ENCODE measurements at regions not wholly inside any gene's neighbourhood (a gene's known extent, or its start where the extent isn't known, plus 50 kb on each side); places are given as distances from the start of the nearest gene placed in this dataset.

GRCh38 chr5:18195910-18196309, 561.6 kb downstream of the TAF11L14 start:
- H3K4me1 ChIP-seq (ENCODE audit: control insufficient read depth in 1 of 2, low read depth in 2 of 2), result no peaks in the 10 kb centered on the region
- H3K36me3 ChIP-seq, result no peaks in the 10 kb centered on the region
- ATAC-seq (ENCODE audit: insufficient number of reproducible peaks, low FRiP score, low read depth) (no peak), DNase-seq (ENCODE audit: low spot score) (no peak)
- H3K9me3 ChIP-seq, result no peaks in the 10 kb centered on the region
- H3K27ac ChIP-seq, result no peak overlapping the region
- no peak for TF ChIP-seq CTCF (IDR thresholded peaks at IDR 0.05)
- H3K27me3 ChIP-seq (replicated peaks; ENCODE audit: insufficient read depth), result no peaks in the 10 kb centered on the region
- no peak overlapping the region for H3K4me3 ChIP-seq

GRCh38 chr5:18197734-18198133, 563.5 kb downstream of the TAF11L14 start:
- no peak overlapping the region for H3K27ac ChIP-seq
- no peaks in the 10 kb centered on the region for H3K36me3 ChIP-seq
- no peaks in the 10 kb centered on the region for H3K9me3 ChIP-seq
- DNase-seq (ENCODE audit: low spot score), result no peak
- H3K4me1 ChIP-seq (ENCODE audit: control insufficient read depth in 1 of 2, low read depth in 2 of 2), result no peaks in the 10 kb centered on the region
- TF ChIP-seq CTCF (IDR thresholded peaks at IDR 0.05), result no peak
- no peak for ATAC-seq (ENCODE audit: insufficient number of reproducible peaks, low FRiP score, low read depth)
- H3K4me3 ChIP-seq, result no peak overlapping the region
- no peaks in the 10 kb centered on the region for H3K27me3 ChIP-seq (replicated peaks; ENCODE audit: insufficient read depth)

GRCh38 chr5:18202164-18202563, 567.9 kb downstream of the TAF11L14 start:
- no peaks in the 10 kb centered on the region for H3K9me3 ChIP-seq
- no peaks in the 10 kb centered on the region for H3K27me3 ChIP-seq (replicated peaks; ENCODE audit: insufficient read depth)
- ATAC-seq (ENCODE audit: insufficient number of reproducible peaks, low FRiP score, low read depth) (no peak), DNase-seq (ENCODE audit: low spot score) (no peak)
- H3K36me3 ChIP-seq, result no peaks in the 10 kb centered on the region
- H3K27ac ChIP-seq, result no peak overlapping the region
- no peak for TF ChIP-seq CTCF (IDR thresholded peaks at IDR 0.05)
- no peaks in the 10 kb centered on the region for H3K4me1 ChIP-seq (ENCODE audit: control insufficient read depth in 1 of 2, low read depth in 2 of 2)
- no peak overlapping the region for H3K4me3 ChIP-seq

- TF ChIP-seq CTCF (IDR thresholded peaks at IDR 0.05), result no peak
- Histone ChIP-seq H3K36me3 (no peaks in the 10 kb centered on the region), H3K9me3 (no peaks in the 10 kb centered on the region), H3K4me3 (no peak overlapping the region), H3K4me1 (ENCODE audit: control insufficient read depth in 1 of 2, low read depth in 2 of 2) (no peaks in the 10 kb centered on the region), H3K27me3 (replicated peaks; ENCODE audit: insufficient read depth) (no peaks in the 10 kb centered on the region), H3K27ac (no peak overlapping the region)
- ATAC-seq (ENCODE audit: insufficient number of reproducible peaks, low FRiP score, low read depth) (no peak), DNase-seq (ENCODE audit: low spot score) (no peak)
These were observed 569.0 kb downstream of the TAF11L14 start for GRCh38 chr5:18203296-18203695.

- TF ChIP-seq CTCF (IDR thresholded peaks at IDR 0.05), result no peak
- Histone ChIP-seq H3K4me3 (no peak overlapping the region), H3K9me3 (no peaks in the 10 kb centered on the region), H3K4me1 (ENCODE audit: control insufficient read depth in 1 of 2, low read depth in 2 of 2) (no peaks in the 10 kb centered on the region), H3K27ac (no peak overlapping the region), H3K27me3 (replicated peaks; ENCODE audit: insufficient read depth) (no peaks in the 10 kb centered on the region), H3K36me3 (no peaks in the 10 kb centered on the region)
- DNase-seq (ENCODE audit: low spot score) (no peak), ATAC-seq (ENCODE audit: insufficient number of reproducible peaks, low FRiP score, low read depth) (no peak)
These were observed 579.4 kb downstream of the TAF11L14 start for GRCh38 chr5:18213666-18214065.
